ENCODE measurements at regions not wholly inside any gene's neighbourhood (a gene's known extent, or its start where the extent isn't known, plus 50 kb on each side); places are given as distances from the start of the nearest gene placed in this dataset.

- Histone ChIP-seq H3K79me2 (ENCODE audit: control insufficient read depth, insufficient read depth, low read length) (no peaks in the 10 kb centered on the region), H4K20me1 (ENCODE audit: control insufficient read depth, extremely low read depth, insufficient read depth, low read length) (no peaks in the 10 kb centered on the region), H3K9me3 (ENCODE audit: control insufficient read depth, low read depth, low read length) (no peaks in the 10 kb centered on the region), H3K4me1 (ENCODE audit: control insufficient read depth, extremely low read depth, insufficient read depth, low read length) (peaks cover 19% of the 10 kb centered on the region), H3K9ac (ENCODE audit: control insufficient read depth, extremely low read depth, insufficient read depth, low read length) (no peak overlapping the region), H3K4me2 (ENCODE audit: control insufficient read depth, extremely low read depth, insufficient read depth, low read depth, low read length) (no peak overlapping the region), H3K27ac (ENCODE audit: control insufficient read depth, insufficient read depth, low read length) (no peak overlapping the region), H3K4me3 (ENCODE audit: control insufficient read depth in 2 of 3, extremely low read depth in 1 of 3, insufficient read depth in 2 of 3, low read depth in 1 of 3, low read length in 3 of 3) (no peak overlapping the region), H3K36me3 (ENCODE audit: control insufficient read depth in 2 of 2, extremely low read depth in 1 of 2, insufficient read depth in 2 of 2, low read length in 2 of 2) (no peaks in the 10 kb centered on the region), H3K27me3 (ENCODE audit: control insufficient read depth, extremely low read depth, insufficient read depth, low read length) (no peaks in the 10 kb centered on the region), H2AFZ (ENCODE audit: control insufficient read depth, low read length) (no peak overlapping the region), H3K9me1 (ENCODE audit: control insufficient read depth, extremely low read depth, insufficient read depth, low read length) (no peaks in the 10 kb centered on the region)
- TF ChIP-seq CTCF (optimal IDR thresholded peaks at IDR 0.05 in 1 of 3, IDR thresholded peaks at IDR 0.05 in 1 of 3, conservative IDR thresholded peaks at IDR 0.05 in 1 of 3; ENCODE audit: extremely low read depth in 1 of 3, insufficient read depth in 2 of 3, low read length in 3 of 3) (no peak), EZH2 (IDR thresholded peaks at IDR 0.05; ENCODE audit: low read length) (no peak)
- no peak for FAIRE-seq
- DNase-seq (ENCODE audit: low read depth, low spot score) = no peak
- dilution Hi-C loops (cut with MboI; ENCODE audit: extremely low pct_ligation_motif_present, low sequenced_read_pairs) = no loop called here
Observed at GRCh38 chr7:142438923-142439515, 181.2 kb upstream of the PRSS58 start.

- DNase-seq (ENCODE audit: low read depth, low spot score) = peak; percentile 9
- no peaks in the 10 kb centered on the region for H3K79me2 ChIP-seq (ENCODE audit: control insufficient read depth, insufficient read depth, low read length)
- no peaks in the 10 kb centered on the region for H4K20me1 ChIP-seq (ENCODE audit: control insufficient read depth, extremely low read depth, insufficient read depth, low read length)
- FAIRE-seq = no peak
- dilution Hi-C loops (cut with MboI; ENCODE audit: extremely low pct_ligation_motif_present, low sequenced_read_pairs) = no loop called here
- TF ChIP-seq CTCF (optimal IDR thresholded peaks at IDR 0.05 in 1 of 3, IDR thresholded peaks at IDR 0.05 in 1 of 3, conservative IDR thresholded peaks at IDR 0.05 in 1 of 3; ENCODE audit: extremely low read depth in 1 of 3, insufficient read depth in 2 of 3, low read length in 3 of 3) = peak; percentile 80 to 90 (median 86)
- no peak for TF ChIP-seq EZH2 (IDR thresholded peaks at IDR 0.05; ENCODE audit: low read length)
- no peaks in the 10 kb centered on the region for H3K9me3 ChIP-seq (ENCODE audit: control insufficient read depth, low read depth, low read length)
- H3K27me3 ChIP-seq (ENCODE audit: control insufficient read depth, extremely low read depth, insufficient read depth, low read length) = no peaks in the 10 kb centered on the region
- H3K9me1 ChIP-seq (ENCODE audit: control insufficient read depth, extremely low read depth, insufficient read depth, low read length) = no peaks in the 10 kb centered on the region
- no peaks in the 10 kb centered on the region for H3K36me3 ChIP-seq (ENCODE audit: control insufficient read depth in 2 of 2, extremely low read depth in 1 of 2, insufficient read depth in 2 of 2, low read length in 2 of 2)
- no peak overlapping the region for H3K27ac ChIP-seq (ENCODE audit: control insufficient read depth, insufficient read depth, low read length)
- no peak overlapping the region for H3K4me3 ChIP-seq (ENCODE audit: control insufficient read depth in 2 of 3, extremely low read depth in 1 of 3, insufficient read depth in 2 of 3, low read depth in 1 of 3, low read length in 3 of 3)
- peaks cover 19% of the 10 kb centered on the region for H3K4me1 ChIP-seq (ENCODE audit: control insufficient read depth, extremely low read depth, insufficient read depth, low read length)
- H3K9ac ChIP-seq (ENCODE audit: control insufficient read depth, extremely low read depth, insufficient read depth, low read length) = no peak overlapping the region
- H2AFZ ChIP-seq (ENCODE audit: control insufficient read depth, low read length) = no peak overlapping the region
- H3K4me2 ChIP-seq (ENCODE audit: control insufficient read depth, extremely low read depth, insufficient read depth, low read depth, low read length) = no peak overlapping the region
Observed at GRCh38 chr7:142438235-142438922, 180.5 kb upstream of the PRSS58 start.
